HepG2 (cell line): ENCODE measurements at regions not wholly inside any gene's neighbourhood (a gene's known extent, or its start where the extent isn't known, plus 50 kb on each side); places are given as distances from the start of the nearest gene placed in this dataset.

Experiments used
- ATAC-seq: fragments of 200-7000 bp; cut with Tn5 transposase; 3 replicates; pipeline ENCODE4 v1.9.1; 2020; ENCODE audit warnings: mild to moderate bottlenecking, moderate library complexity
- BruUV-seq: library from RNA; stranded (reverse); fragments of 400-500 nt; replicated peaks from 2 replicates; lab custom pipeline; 2021; lab: Mats Ljungman, UMichigan
- CTCF ChIA-PET: fragments of 300-600 bp; formaldehyde crosslinking; extraction: SDS; loops from one replicate; lab custom pipeline; 2021; ENCODE audit warnings: low total read pairs, inconsistent platforms, low intra/inter-chr PET ratio; lab: Yijun Ruan, JAX
- POLR2A ChIA-PET: fragments of 350-600 bp; sonication (Branson Sonifier 250); formaldehyde crosslinking; loops from one replicate; lab custom pipeline; 2020; ENCODE audit warnings: antibody characterized with exemption, inconsistent platforms; lab: Yijun Ruan, JAX
- DNase-seq: peaks from one replicate; pipeline ENCODE4 v3.0.0-alpha.2; 2015; ENCODE audit warnings: low spot score
- FAIRE-seq: peaks from 3 replicates; lab custom pipeline; 2011; peaks lifted over from hg19 to GRCh38; lab: Jason Lieb, UNC
- H2AFZ ChIP-seq: one replicate; pipeline ENCODE4 v1.6.1; 2011; ENCODE audit warnings: low read length, inconsistent platforms
- H3K27ac ChIP-seq: fragments of 300-600 bp; 3 replicates; pipeline ENCODE4 v1.8.0; 2011; ENCODE audit warnings: mixed run types, mild to moderate bottlenecking, mixed read lengths, low read length, inconsistent platforms; ENCODE audit not compliant: insufficient read depth; ENCODE audit errors: extremely low read length
- H3K27me3 ChIP-seq, 2 experiments: fragments of 200-600 bp in 1 of 2; 2 replicates in 1 of 2; 3 replicates in 1 of 2; pipeline versions ENCODE4 v1.6.0 to v1.8.0; 2011; ENCODE audit warnings: low read length in 2 of 2, mild to moderate bottlenecking in 2 of 2, moderate library complexity in 2 of 2, inconsistent platforms in 1 of 2; ENCODE audit not compliant: insufficient read depth in 2 of 2, control insufficient read depth in 1 of 2
- H3K36me3 ChIP-seq, 2 experiments: fragments of 200-600 bp in 1 of 2; replicated peaks in 1 of 2; 2 replicates in 1 of 2; 3 replicates in 1 of 2; pipeline versions ENCODE4 v1.5.1 to v1.8.0; 2011; ENCODE audit warnings: low read length in 2 of 2, inconsistent platforms in 1 of 2; ENCODE audit not compliant: insufficient read depth in 2 of 2, control insufficient read depth in 1 of 2
- H3K4me1 ChIP-seq: 2 replicates; pipeline ENCODE4 v1.5.1; 2012; ENCODE audit warnings: low read length, inconsistent platforms; ENCODE audit not compliant: insufficient read depth
- H3K4me2 ChIP-seq: 2 replicates; pipeline ENCODE4 v1.6.0; 2011; ENCODE audit warnings: low read depth, low read length, inconsistent platforms
- H3K4me3 ChIP-seq, 3 experiments: fragments of 200-600 bp in 1 of 3; sonication (generic), shearing (Covaris generic) in 1 of 3; replicated peaks in 1 of 3; 2 replicates each; pipeline ENCODE4 v1.5.1; 2011 to 2016; ENCODE audit warnings: low read length in 3 of 3, inconsistent platforms in 2 of 3, low read depth in 2 of 3, mild to moderate bottlenecking in 2 of 3, control low read depth in 1 of 3, mixed read lengths in 1 of 3; ENCODE audit not compliant: insufficient read depth in 1 of 3
- H3K79me2 ChIP-seq: one replicate; pipeline ENCODE4 v1.6.1; 2011; ENCODE audit warnings: low read length, inconsistent platforms; ENCODE audit not compliant: insufficient read depth
- H3K9ac ChIP-seq: 2 replicates; pipeline ENCODE4 v1.6.0; 2011; ENCODE audit warnings: mild to moderate bottlenecking, low read depth, low read length, inconsistent platforms; ENCODE audit not compliant: insufficient read depth
- H3K9me3 ChIP-seq: 2 replicates; pipeline ENCODE4 v1.5.1; 2012; ENCODE audit warnings: mild to moderate bottlenecking, low read length
- H4K20me1 ChIP-seq: 2 replicates; pipeline ENCODE4 v1.6.0; 2011; ENCODE audit warnings: inconsistent platforms, mild to moderate bottlenecking, low read length, moderate library complexity; ENCODE audit not compliant: insufficient read depth
- BORCS8-MEF2B ChIP-seq: sonication (generic); formaldehyde crosslinking; IDR thresholded peaks from 2 replicates; pipeline ENCODE4 v1.8.0; 2022; ENCODE audit warnings: mild to moderate bottlenecking, missing genetic modification reagents
- KLF6 ChIP-seq: IDR thresholded peaks from 2 replicates; pipeline ENCODE4 v1.8.0; 2016; ENCODE audit warnings: missing biosample characterization, missing genetic modification reagents
- NCOR1 ChIP-seq: fragments of 200-600 bp; sonication (generic); IDR thresholded peaks from 2 replicates; pipeline ENCODE4 v1.7.0; 2017; ENCODE audit warnings: antibody characterized with exemption, low read length, borderline replicate concordance
- NFIB ChIP-seq: sonication (generic); formaldehyde crosslinking; IDR thresholded peaks from 2 replicates; pipeline ENCODE4 v1.9.0; 2021; ENCODE audit warnings: missing genetic modification reagents, mild to moderate bottlenecking, borderline replicate concordance
- ZBTB14 ChIP-seq: sonication (generic); formaldehyde crosslinking; IDR thresholded peaks from 2 replicates; pipeline ENCODE4 v1.4.0; 2020; ENCODE audit warnings: missing genetic modification reagents
- ZBTB33 ChIP-seq: sonication (generic); formaldehyde crosslinking; IDR thresholded peaks from 2 replicates; pipeline ENCODE4 v1.4.0; 2020; ENCODE audit warnings: missing genetic modification reagents
- ZHX2 ChIP-seq, 2 experiments: sonication (generic) in 1 of 2; formaldehyde crosslinking in 1 of 2; IDR thresholded peaks; 2 replicates each; pipeline versions ENCODE4 v1.6.1 to v1.9.0; 2014 to 2022; ENCODE audit warnings: antibody characterized with exemption in 1 of 2, borderline replicate concordance in 1 of 2, inconsistent platforms in 1 of 2, low read depth in 1 of 2, missing genetic modification reagents in 1 of 2
- ZNF446 ChIP-seq: sonication (generic); formaldehyde crosslinking; IDR thresholded peaks from 2 replicates; pipeline ENCODE4 v1.5.0; 2020; ENCODE audit warnings: mild to moderate bottlenecking, missing genetic modification reagents
- ZNF710 ChIP-seq: sonication (generic); formaldehyde crosslinking; IDR thresholded peaks from 2 replicates; pipeline ENCODE4 v1.5.0; 2020; ENCODE audit warnings: mild to moderate bottlenecking, missing genetic modification reagents, borderline replicate concordance
- ZNF841 ChIP-seq: sonication (generic); formaldehyde crosslinking; IDR thresholded peaks from 2 replicates; pipeline ENCODE4 v1.8.1; 2023; ENCODE audit warnings: missing genetic modification reagents, borderline replicate concordance
- WGBS: methylation state at CpG from one replicate; pipeline ENCODE4 v1.1.6; 2017; ENCODE audit warnings: low lambda C conversion rate; 5-methylcytosine and 5-hydroxymethylcytosine counted together
- in situ Hi-C: cut with HindIII; loops from 2 replicates; pipeline ENCODE4 v1.10.0; 2017; ENCODE audit warnings: low pct_unique_long_range_greater_than_20kb; ENCODE audit not compliant: extremely low pct_ligation_motif_present
- intact Hi-C: fragments of 100-400 bp; cut with micrococcal nuclease; formaldehyde crosslinking; loops from one replicate; pipeline ENCODE4 v1.10.0; 2022; ENCODE audit not compliant: unreplicated experiment

- Histone ChIP-seq H3K79me2 (no peaks in the 10 kb centered on the region), H3K9me3 (no peaks in the 10 kb centered on the region), H3K4me2 (no peak overlapping the region), H2AFZ (no peak overlapping the region), H3K27ac (no peak overlapping the region), H3K4me3 (no peak overlapping the region), H3K27me3 (no peaks in the 10 kb centered on the region), H3K36me3 (no peaks in the 10 kb centered on the region), H4K20me1 (no peaks in the 10 kb centered on the region), H3K4me1 (no peaks in the 10 kb centered on the region), H3K9ac (no peak overlapping the region)
- BruUV-seq: no TSS peak
- CTCF ChIA-PET: no interaction called here
- no peak for DNase-seq
- intact Hi-C loops (no loop called here), in situ Hi-C loops (no loop called here)
- WGBS: 0% methylated on average over 1 of the region's 1 CpG
- ATAC-seq: no peak
- POLR2A ChIA-PET: no interaction called here
- FAIRE-seq: no peak
- TF ChIP-seq ZBTB14 (CRISPR knock-in tag): no peak
- TF ChIP-seq ZNF446: no peak
- TF ChIP-seq NFIB (CRISPR knock-in tag): no peak
- TF ChIP-seq NCOR1: no peak
- TF ChIP-seq ZHX2 (IDR thresholded peaks at IDR 0.05; ENCODE audit: low read depth): no peak
- no peak for TF ChIP-seq ZHX2 (CRISPR knock-in tag; IDR thresholded peaks at IDR 0.05; ENCODE audit: borderline replicate concordance)
- TF ChIP-seq ZBTB33 (CRISPR knock-in tag): no peak
- no peak for TF ChIP-seq ZNF710
- TF ChIP-seq KLF6 (CRISPR knock-in tag): no peak
- TF ChIP-seq ZNF841 (CRISPR knock-in tag): no peak
- no peak for TF ChIP-seq BORCS8-MEF2B (CRISPR knock-in tag)
- TF ChIP-seq, all 625 proteins: peak for 0
Observed at GRCh38 chr2:155023674-155024073, 325.2 kb downstream of the KCNJ3 start.
